Activated B cell treated with CpG ODN at 0.5 μM for 24 hours (primary cell): ENCODE measurements at regions not wholly inside any gene's neighbourhood (a gene's known extent, or its start where the extent isn't known, plus 50 kb on each side); places are given as distances from the start of the nearest gene placed in this dataset.

Experiments used
- ATAC-seq: fragments of 200-7000 bp; cut with Tn5 transposase; one replicate; pipeline ENCODE4 v1.10.0; 2021; ENCODE audit warnings: low read depth, mild to moderate bottlenecking, moderate library complexity
- CTCF ChIA-PET: fragments of 350-600 bp; sonication (Branson Sonifier 250); formaldehyde crosslinking; loops from one replicate; lab custom pipeline; 2021; ENCODE audit warnings: antibody characterized with exemption; lab: Charles Lee
- POLR2A ChIA-PET: fragments of 350-600 bp; sonication (Branson Sonifier 250); formaldehyde crosslinking; loops from one replicate; lab custom pipeline; 2021; ENCODE audit warnings: antibody characterized with exemption; lab: Charles Lee
- DNase-seq: peaks from one replicate; pipeline ENCODE4 v3.0.0; 2022
- H3K27ac Mint-ChIP-seq: one replicate; pipeline ENCODE4 v1.8.0; 2020; ENCODE audit warnings: mixed read lengths
- H3K27me3 Mint-ChIP-seq: one replicate; pipeline ENCODE4 v1.8.0; 2021; ENCODE audit warnings: mixed read lengths
- H3K36me3 Mint-ChIP-seq: one replicate; pipeline ENCODE4 v1.8.0; 2021; ENCODE audit warnings: low read depth, mixed read lengths
- H3K4me1 Mint-ChIP-seq: one replicate; pipeline ENCODE4 v1.8.0; 2021; ENCODE audit warnings: mixed read lengths
- H3K4me3 Mint-ChIP-seq: one replicate; pipeline ENCODE4 v1.8.0; 2020; ENCODE audit warnings: mild to moderate bottlenecking, mixed read lengths
- H3K9me3 Mint-ChIP-seq: one replicate; pipeline ENCODE4 v1.8.0; 2020; ENCODE audit warnings: mixed read lengths
- CTCF ChIP-seq: fragments of 200-600 bp; IDR thresholded peaks from one replicate; pipeline ENCODE4 v1.8.0; 2022; ENCODE audit warnings: antibody characterized with exemption, mild to moderate bottlenecking
- intact Hi-C: fragments of 100-400 bp; cut with micrococcal nuclease; formaldehyde crosslinking; loops from one replicate; pipeline ENCODE4 v1.15.1; 2024

GRCh38 chr11:37755521-37755920 is 1157.5 kb upstream of the RAG2 start:
- DNase-seq, result no peak
- no peak overlapping the region for H3K27ac Mint-ChIP-seq
- no peaks in the 10 kb centered on the region for H3K36me3 Mint-ChIP-seq
- H3K4me3 Mint-ChIP-seq, result no peak overlapping the region
- TF ChIP-seq CTCF, result no peak
- H3K27me3 Mint-ChIP-seq, result no peaks in the 10 kb centered on the region
- intact Hi-C loops, result no loop called here
- ChIA-PET POLR2A (no interaction called here), CTCF (no interaction called here)
- H3K9me3 Mint-ChIP-seq, result peaks cover 6% of the 10 kb centered on the region
- H3K4me1 Mint-ChIP-seq, result no peaks in the 10 kb centered on the region
- ATAC-seq, result no peak

- no peak for ATAC-seq
- POLR2A ChIA-PET, result no interaction called here
- intact Hi-C loops, result no loop called here
- DNase-seq, result no peak
- Mint-ChIP-seq H3K4me1 (no peaks in the 10 kb centered on the region), H3K27ac (no peak overlapping the region), H3K9me3 (peaks cover 6% of the 10 kb centered on the region), H3K36me3 (no peaks in the 10 kb centered on the region), H3K27me3 (no peaks in the 10 kb centered on the region), H3K4me3 (no peak overlapping the region)
- CTCF ChIA-PET, result no interaction called here
- no peak for TF ChIP-seq CTCF
Measured at GRCh38 chr11:37748641-37749040, 1150.6 kb upstream of the RAG2 start.

GRCh38 chr11:37747121-37747520 is 1149.1 kb upstream of the RAG2 start:
- POLR2A ChIA-PET, result no interaction called here
- DNase-seq (no peak), ATAC-seq (no peak)
- intact Hi-C loops, result no loop called here
- Mint-ChIP-seq H3K36me3 (no peaks in the 10 kb centered on the region), H3K27ac (no peak overlapping the region), H3K4me3 (no peak overlapping the region), H3K27me3 (no peaks in the 10 kb centered on the region), H3K4me1 (no peaks in the 10 kb centered on the region), H3K9me3 (peaks cover 6% of the 10 kb centered on the region)
- CTCF ChIA-PET, result no interaction called here
- no peak for TF ChIP-seq CTCF

GRCh38 chr11:37727371-37727770 is 1129.3 kb upstream of the RAG2 start:
- DNase-seq, result no peak
- POLR2A ChIA-PET, result no interaction called here
- no peak overlapping the region for H3K27ac Mint-ChIP-seq
- no peak overlapping the region for H3K4me3 Mint-ChIP-seq
- CTCF ChIA-PET, result no interaction called here
- H3K36me3 Mint-ChIP-seq, result no peaks in the 10 kb centered on the region
- intact Hi-C loops, result no loop called here
- H3K4me1 Mint-ChIP-seq, result no peaks in the 10 kb centered on the region
- no peak for ATAC-seq
- no peak for TF ChIP-seq CTCF
- no peaks in the 10 kb centered on the region for H3K9me3 Mint-ChIP-seq
- H3K27me3 Mint-ChIP-seq, result no peaks in the 10 kb centered on the region

- Mint-ChIP-seq H3K4me3 (no peak overlapping the region), H3K27ac (no peak overlapping the region), H3K36me3 (no peaks in the 10 kb centered on the region), H3K9me3 (peaks cover 2% of the 10 kb centered on the region), H3K4me1 (no peaks in the 10 kb centered on the region), H3K27me3 (no peaks in the 10 kb centered on the region)
- DNase-seq (no peak), ATAC-seq (no peak)
- CTCF ChIA-PET, result no interaction called here
- intact Hi-C loops, result no loop called here
- TF ChIP-seq CTCF, result no peak
- POLR2A ChIA-PET, result no interaction called here
Measured at GRCh38 chr11:37724315-37724714, 1126.3 kb upstream of the RAG2 start.
